ENCODE measurements at regions not wholly inside any gene's neighbourhood (a gene's known extent, or its start where the extent isn't known, plus 50 kb on each side); places are given as distances from the start of the nearest gene placed in this dataset.
"Not testable (repeated sequence)": the region's sequence is repeated elsewhere in the genome, so short reads cannot be mapped to it uniquely, and the experiment has no call there.

DNA sequence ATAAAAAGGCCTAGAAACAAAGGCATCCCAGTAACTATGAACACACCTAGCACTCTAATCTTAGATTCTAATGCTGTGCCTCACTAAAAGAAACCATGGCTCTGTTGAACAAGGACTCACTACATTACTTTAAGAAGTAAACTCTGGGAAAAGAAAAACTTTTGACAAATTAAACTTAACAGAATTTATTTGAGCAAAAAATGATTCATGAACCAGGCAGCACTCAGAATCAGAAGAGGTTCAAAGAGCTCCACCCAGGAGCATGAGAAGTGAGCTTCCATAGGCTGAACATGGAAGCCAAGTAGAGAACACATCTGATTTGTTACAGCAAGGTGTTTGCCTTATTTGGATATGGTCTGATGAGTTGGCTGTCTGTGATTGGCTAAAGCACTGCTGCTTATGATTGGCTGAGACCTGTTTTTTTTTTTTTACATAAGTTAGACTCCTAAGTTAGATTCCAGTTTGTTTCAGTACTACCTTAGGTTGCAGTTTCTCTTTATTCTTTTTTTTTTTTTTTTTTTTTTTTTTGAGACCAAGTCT lies 343.6 kb upstream of the SASH1 start:
- DNase-seq: no peak

DNA sequence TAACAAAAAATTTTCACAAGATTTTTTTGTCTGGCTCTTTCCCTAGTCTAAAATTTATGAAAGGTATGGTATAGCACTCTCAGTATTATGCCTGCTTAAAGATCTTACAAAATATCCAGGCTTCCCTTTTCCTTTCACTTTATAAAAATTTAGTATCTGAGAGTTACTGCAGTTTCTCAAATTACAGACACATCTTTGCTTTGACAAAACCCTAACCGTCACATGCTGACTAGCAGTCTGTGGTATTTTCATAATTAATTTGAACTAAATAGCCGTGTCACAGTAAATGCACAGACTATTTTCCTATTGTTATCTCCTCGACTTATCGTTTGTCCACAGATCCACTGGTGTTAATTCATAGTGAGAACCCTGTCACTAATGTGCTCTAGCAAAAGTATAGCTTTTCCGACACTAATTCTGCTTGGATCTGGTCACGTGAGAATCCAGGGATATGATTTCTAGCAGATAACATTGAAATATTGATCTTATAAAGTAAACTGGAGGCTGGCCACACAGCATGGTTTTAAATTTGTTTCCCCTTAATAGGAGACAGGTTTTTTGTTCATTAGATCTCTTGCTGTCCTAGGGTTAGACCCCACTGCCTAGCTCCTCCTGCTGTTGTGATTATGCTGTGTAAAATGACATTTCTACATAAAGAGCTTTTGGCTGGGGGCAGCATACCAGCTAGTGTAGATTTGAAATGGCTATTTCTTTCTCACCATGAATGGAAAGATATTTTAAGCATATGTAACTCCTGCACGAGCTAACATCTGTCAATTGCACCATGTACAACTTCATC lies 340.6 kb upstream of the SASH1 start:
- DNase-seq: no peak

DNA sequence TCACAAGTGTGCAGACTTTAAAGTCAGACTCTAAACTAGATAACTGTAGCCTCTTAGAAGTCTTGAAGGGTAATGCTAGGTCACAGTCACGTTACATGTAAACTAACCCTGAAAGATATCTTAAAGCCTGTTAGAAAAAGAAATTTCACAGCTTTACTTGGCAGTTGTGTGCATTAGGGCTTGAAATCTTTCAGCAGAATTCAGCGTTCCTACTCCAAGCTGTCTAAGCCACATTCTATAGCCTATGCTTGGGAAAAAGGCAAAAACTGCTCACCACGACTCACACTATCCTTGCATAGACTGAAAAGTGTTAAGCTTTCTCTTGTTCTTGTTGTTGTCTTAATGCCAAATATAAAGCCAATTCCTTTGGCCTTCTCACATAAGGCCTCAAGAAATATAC lies 338.0 kb upstream of the SASH1 start:
- no peak for DNase-seq

DNA sequence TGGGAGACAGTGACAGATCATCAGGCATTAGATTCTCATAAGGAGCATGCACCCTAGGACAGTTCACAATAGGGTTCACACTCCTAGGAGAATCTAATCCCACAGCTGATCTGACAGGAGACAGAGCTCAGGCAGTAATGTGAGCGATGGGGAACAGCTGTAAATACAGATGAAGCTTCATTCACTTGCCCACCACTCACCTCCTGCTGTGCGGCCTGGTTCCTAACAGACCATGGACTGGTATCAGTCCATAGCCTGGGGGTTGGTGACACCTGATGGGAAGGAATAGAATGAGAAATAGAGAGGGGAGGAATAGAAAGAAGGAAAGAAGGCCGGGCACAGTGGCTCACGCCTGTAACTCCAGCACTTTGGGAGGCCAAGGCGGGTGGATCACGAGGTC lies 336.8 kb upstream of the SASH1 start:
- no peak for DNase-seq

DNA sequence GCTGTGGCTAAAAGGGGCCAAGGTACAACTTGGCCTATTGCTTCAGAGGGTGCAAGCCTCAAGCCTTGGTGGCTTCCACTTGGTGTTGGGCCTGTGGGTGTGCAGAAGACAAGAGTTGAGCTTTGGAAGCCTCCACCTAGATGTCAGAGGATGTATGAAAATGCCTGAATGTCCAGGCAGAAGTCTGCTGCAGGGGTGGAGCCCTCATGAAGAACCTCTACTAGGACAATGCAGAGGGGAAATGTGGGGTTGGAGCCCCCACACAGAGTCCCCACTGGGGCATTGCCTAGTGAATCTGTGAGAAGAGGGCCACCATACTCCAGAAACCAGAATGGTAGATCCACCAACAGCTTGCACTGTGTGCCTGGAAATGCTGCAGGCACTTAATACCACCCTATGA lies 332.1 kb upstream of the SASH1 start:
- DNase-seq: not testable (repeated sequence)

DNA sequence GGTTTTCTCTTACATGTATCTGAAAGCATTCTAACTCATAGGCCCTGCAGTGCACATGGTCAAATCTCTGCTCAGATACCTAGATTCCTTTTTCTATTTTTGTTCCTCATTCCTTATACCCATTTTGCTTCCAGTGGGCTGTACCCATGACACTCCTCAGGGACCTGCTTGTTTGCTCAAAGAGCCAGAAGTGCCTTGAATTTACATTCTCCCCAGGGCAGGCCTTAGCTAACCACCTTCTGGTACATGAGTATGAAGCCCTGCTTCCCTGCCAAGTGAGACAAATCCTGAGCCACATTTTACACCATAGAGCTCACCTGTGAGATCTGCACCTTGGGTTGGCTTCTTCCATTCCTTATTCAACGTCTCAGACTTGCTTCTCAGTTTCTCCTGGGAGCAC lies 326.6 kb upstream of the SASH1 start:
- DNase-seq: no peak

DNA sequence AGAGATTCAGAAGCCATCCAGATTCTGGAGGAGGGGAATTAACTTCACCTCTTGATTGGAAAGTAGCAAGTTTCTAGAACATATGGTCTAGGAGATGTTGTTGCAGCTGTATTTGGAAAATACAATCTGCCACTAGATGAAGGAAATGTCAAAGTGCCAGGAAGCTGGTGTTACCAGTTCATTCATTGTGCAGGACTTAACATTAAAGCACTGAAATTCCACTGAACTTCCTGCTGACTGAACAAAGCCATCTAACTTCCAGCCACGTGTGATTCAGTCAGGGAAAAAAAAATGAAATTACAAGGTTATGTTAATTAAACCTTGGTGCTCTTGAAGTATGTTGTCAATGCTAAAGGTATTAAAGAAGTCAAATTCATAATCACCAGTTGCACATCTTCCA lies 321.5 kb upstream of the SASH1 start:
- no peak for DNase-seq

DNA sequence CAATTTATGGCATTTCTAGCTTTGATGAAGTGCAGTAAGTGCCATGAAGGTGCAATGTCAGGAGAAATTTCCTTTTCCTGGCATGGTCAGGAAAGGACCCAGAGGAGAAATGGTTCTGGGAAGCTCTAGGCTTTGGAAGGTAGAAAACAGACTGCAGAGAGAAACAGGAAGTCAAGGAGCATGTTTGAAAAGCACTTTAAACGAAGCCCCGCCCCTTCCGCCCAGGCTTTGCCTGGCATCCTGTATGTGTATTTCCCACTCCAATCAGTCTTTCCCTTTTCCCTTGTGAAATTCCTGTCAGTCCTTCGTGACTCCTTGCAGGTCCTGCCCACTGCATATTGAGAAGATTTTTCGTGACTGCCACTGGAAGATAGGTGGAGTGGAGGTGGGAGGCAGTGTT lies 320.9 kb upstream of the SASH1 start:
- no peak for DNase-seq

DNA sequence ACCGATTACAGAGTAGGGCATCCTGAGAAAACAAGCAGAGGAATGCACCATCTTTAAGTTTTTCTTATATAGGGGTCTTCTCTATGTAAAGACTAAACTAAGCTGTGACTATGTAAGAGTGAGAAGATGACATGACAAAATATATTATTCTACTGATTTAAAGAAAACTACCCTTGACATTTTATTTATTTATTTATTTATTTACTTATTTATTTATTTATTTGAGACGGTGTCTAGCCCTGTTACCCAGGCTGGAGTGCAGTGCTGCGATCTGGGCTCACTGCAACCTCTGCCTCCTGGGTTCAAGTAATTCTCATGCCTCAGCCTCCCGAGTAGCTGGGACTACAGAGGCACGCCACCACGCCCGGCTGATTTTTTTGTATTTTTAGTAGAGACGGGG lies 320.4 kb upstream of the SASH1 start:
- DNase-seq: not testable (repeated sequence)

DNA sequence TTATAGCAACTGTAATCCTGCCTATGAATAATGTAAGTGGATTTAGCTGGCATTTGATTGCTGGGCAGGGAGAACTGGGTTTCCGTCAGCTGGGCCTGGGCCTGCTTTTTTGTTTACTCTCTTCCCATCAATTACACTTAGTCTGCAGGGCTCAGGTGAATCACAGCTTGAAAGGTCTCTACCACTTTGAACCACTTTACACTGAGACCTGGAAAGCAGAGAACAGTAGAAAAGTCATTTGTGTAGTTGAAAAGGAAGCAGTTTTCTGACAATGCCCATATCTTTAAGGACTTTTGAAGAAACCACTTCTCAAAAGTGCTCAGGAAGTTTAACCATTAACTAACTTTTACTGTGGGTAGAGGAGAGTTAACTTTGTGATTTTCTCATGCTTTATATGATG lies 315.4 kb upstream of the SASH1 start:
- DNase-seq: no peak

DNA sequence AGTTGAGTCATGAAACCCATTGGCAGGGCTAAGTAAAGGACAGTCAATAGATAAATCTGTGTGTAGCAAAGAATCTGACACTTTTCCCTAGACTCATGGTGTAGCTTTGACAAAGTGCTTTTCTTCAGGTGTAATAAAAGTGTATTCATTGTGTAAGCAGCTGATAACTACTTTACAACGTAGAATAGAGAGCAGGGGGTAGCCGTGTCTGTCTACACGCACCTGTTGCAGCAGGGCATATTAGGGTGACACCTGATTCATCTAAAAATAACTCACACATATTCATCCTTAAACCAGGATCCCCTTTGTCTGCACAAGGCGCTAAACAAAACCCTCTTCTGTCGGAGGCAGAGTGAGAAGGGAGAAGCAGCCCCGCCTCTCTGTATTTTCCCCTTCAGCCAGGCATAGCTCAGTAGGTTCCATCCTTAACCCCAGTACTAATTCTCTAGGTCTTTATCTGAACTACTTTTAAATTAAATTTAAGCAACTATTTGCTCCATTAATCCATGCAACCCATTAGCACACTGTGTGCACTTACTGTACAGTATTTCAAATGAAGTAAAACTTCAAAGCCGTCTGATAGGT lies 306.7 kb upstream of the SASH1 start:
- no peak for DNase-seq

DNA sequence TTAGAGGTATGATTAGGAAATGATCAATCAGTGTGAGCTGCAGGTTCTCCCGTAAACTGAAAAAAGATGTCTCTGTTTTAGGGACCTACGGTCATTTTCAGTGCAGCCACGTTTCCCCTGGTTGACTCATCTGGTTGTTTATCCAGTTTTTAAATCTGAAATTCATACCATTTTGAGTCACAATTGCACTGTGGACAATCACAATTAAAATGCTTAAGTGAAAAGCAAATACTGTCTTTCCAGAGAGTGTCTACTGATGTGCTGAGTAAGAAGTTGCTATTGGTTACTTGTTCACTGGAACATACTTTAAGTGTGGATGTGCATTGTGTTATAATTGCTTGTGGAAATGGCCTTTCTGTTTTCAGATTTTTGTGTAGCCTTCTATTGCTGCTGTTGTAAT lies 305.1 kb upstream of the SASH1 start:
- no peak for DNase-seq

DNA sequence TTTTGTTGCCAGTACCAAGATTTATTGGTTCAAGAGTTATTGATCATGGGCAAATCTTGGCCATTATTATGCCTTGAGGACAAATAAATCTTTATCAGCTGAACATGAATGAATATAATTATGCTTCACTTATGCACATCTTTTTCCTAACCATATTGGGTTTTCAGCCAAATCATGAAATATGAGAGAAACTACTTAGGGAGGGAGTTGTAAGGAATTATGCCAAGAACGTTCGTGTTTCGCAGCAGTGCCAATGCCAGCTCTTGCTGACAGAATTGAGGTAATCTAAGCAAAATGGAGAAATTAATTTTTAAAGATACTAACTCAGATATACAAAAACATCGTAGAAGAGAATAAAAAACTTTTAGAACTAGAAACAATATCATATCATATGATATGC lies 301.1 kb upstream of the SASH1 start:
- no peak for DNase-seq

DNA sequence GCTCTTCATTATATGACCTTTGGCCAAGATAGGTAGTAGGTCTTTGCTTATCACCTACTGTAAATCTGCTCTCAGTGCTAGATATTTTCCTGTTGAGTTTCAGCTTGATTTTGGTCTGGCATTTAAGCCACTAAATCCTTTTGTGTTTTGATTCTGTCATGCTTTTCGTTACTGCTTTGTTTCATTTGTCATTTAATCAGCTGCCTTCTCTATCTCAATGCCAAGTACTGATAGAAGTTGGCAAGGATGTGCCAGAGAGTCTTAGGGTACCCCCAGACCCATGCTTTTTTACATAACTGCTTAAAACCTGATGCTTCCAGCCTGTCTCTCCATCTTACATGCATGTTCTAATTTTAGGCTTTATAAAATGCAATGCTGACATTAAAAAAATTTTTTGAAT lies 300.1 kb upstream of the SASH1 start:
- no peak for DNase-seq

DNA sequence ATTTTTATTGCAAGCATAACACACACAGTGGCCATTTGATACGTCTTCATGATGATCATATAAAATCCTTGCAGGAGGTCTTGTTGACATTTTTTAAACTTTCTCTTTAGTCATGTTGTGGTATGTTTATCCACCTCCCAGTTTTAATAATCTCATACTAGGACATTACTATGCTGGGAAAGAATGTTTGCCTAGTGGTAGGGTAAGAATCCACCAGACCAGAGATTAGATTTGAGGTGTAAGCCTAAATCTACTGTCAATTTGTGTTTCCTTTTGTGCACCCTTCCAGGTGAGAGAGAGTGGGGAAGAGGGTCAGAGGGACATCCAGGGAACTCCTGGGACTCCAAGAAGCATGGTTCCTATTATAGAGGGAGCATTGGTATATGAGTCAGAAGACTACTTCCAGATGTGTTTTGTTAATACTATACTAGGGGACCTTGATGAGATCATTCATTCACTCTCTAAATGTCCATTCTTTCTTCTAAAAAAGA lies 298.3 kb upstream of the SASH1 start:
- no peak for DNase-seq

DNA sequence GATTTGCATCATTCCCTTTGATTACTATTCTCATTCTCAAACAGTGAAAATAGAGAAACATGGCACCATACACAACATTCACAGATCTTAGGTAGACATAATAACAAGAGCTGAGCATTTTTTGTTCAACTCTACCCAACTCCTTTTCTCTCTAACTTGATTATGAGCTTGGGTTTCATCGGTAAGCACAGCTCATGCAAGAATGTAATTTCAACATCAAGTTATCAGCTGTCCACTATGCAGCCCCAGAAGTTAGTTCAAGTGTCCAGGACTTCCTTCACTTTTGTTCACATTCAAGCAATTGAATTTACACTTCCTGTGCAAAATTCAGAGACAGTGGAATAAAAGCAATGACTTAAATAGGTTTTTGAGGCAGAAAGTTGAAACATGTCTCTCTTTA lies 297.7 kb upstream of the SASH1 start:
- no peak for DNase-seq

DNA sequence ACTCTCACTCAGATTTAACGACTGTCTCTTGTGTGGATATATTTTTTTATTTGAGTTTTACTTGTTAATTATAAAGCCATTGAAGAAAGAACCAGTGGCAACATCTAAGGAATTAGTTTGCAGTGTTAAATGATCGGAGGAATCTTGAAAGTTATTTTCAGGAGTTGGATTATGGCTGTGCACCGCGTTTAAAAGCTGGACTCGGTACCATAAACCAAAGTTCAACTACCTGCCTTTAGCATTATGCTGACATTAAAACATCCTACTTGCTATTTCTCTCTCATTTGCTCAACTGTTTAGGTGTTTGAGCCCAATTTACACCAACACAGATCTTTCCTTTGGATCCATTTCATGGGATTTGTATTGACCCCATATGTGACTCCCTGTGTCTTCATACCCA lies 289.4 kb upstream of the SASH1 start:
- no peak for DNase-seq

DNA sequence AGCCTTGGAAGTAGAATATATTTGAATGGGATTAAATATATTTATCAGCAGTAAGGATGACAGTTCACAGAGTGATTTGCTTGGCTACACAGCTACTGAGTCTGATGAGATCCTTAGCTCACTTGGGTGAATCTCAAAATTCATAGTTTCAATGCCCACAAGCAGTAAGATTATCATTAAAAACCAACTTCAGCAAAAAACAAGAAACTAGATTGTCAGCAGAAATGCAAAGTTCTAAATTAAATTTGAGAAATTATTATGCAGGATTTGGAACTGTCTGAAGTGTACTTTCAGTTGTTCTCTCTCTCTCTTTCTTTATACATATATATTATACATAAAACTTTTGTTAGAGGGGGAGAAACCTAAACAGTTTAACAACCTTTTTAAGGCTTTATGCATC lies 288.8 kb upstream of the SASH1 start:
- no peak for DNase-seq

DNA sequence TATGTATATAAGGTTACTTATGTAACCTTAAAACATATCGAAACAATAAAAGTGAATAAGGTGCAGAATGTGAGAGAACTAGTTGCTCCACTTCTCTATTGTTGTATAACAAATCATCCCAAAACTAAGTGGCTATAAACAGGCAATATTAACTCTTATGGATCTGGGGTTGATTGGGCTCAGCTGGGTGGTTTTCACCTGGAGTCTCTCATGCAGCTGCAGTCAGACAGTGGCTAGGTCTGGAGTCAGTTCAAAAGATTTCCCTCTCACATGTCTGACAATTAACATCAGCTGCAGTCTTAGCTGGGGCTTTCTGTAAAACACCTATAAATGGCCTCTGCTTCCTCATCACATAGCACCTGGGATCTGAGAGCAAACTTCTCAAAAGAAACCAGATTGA lies 288.4 kb upstream of the SASH1 start:
- no peak for DNase-seq

DNA sequence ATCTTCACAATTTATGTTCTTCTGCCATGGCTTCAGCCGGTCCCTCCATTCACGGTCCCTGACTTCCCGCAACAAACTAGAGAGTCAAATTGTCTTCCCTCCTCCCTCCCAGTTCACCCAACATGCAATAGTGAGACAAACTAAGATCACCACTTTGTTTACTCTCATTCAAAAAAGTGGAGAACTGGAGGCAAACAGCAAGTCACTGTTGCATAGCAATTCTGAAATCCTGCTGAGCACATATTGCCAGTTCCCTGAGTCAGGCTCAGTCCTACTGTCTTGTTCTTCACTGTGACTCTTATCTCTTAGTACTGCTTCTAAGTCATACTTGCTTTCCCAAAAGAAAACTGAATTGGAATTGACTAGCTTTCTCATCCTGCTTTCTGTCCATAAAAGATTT lies 287.2 kb upstream of the SASH1 start:
- DNase-seq: no peak

DNA sequence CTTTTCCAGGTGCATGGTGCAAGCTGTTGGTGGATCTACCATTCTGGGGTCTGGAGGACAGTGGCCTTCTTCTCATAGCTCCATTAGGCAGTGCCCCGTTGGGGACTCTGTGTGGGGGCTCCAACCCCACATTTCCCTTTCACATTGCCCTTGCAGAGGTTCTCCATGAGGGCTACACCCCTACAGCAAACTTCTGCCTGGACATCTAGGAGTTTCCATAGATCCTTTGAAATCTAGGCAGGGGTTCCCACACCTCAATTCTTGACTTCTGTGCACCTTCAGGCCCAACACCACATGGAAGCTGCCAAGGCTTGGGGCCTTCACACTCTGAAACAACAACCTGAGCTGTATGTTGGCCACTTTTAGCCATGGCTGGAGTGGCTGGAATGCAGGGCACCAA lies 282.8 kb upstream of the SASH1 start:
- no peak for DNase-seq

DNA sequence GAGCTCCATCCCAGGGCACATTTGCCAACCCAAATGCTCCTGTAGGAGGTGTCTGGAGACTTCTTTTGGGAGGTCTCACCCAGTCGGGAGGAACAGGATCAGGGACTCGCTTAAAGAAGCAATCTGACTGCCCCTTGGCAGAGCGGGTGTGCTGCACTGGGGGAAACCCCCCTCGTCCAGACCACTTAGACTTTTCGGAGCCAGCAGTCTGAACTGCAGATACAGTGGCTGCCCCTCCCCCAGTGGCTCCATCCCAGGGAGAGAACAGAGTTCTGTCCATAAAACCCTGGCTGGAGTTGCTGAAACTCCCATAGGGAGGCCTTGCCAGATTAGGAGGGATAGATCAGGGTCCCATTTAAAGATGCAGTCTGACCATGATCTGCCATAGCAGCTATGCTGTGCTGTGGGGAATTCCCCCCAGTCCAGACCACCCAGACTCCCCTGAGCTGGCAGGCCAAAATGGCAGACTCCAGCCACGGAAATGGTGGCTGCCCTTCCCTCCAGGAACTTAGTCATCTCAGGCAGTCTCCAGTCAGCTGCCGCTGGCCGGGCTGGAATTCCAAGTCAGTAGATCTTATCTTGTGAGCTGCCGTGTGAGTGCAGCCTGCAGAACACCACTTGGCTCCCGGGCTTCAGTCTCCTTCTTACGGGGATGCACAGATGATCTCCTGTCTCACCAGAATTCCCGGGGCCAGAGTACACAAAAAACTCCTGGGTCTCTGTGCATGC lies 278.1 kb upstream of the SASH1 start:
- no peak for DNase-seq

DNA sequence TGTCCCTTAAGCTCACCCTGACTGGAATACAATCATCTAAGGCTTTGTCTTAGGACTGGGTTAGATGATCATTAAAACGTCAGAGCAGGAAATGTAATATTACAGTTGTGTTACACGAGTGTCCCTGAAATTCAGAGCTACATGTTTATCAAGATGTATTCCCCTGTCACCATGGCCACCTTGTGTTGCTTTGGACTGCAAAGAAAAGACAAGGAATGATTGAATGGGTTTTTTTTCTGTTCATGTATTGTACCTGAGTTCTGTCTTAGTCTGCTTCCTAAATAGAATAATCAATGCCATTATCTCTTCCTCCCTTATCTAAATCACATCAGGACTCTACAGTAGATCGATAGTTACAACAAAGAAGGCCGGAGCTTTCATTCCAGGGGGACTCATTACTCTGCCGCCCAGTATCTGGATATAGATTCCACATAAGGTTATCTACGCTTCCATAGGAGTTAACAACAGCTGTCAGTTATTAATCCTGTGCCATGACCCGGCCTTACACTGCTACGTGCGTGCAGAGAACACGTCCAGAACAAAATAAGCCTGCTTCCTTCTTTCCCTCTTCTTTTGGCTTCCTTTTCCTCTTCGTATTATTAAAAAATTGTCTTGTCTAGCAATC lies 274.1 kb upstream of the SASH1 start:
- DNase-seq: no peak
